ENCODE measurements at regions not wholly inside any gene's neighbourhood (a gene's known extent, or its start where the extent isn't known, plus 50 kb on each side); places are given as distances from the start of the nearest gene placed in this dataset.

- DNase-seq (no peak), ATAC-seq (no peak)
- POLR2A ChIA-PET: no interaction called here
- H3K9me3 Mint-ChIP-seq: peaks cover 0 to 2% (median 0%) of the 10 kb centered on the region in 9 donors
- H3K4me3 Mint-ChIP-seq: no peak overlapping the region
- H3K36me3 Mint-ChIP-seq: peaks cover 0 to 9% (median 0%) of the 10 kb centered on the region in 3 donors
- H3K27me3 Mint-ChIP-seq: peaks cover 1 to 23% (median 12%) of the 10 kb centered on the region in 5 donors
- H3K27ac Mint-ChIP-seq: no peak overlapping the region
- peaks cover under 1 to 6% (median 4%) of the 10 kb centered on the region in 4 donors for H3K4me1 Mint-ChIP-seq
Observed at GRCh38 chr4:128519163-128519830, 231.7 kb upstream of the PGRMC2 start.

- Mint-ChIP-seq H3K9me3 (peaks cover 0 to 2% (median 0%) of the 10 kb centered on the region in 9 donors), H3K4me3 (no peak overlapping the region), H3K4me1 (peaks cover 7 to 16% (median 11%) of the 10 kb centered on the region in 4 donors), H3K27ac (peak overlapping the region in 1 of 10 donors; percentile 54), H3K36me3 (peaks cover 0 to 4% (median 2%) of the 10 kb centered on the region in 3 donors), H3K27me3 (peaks cover 1 to 13% (median 8%) of the 10 kb centered on the region in 5 donors)
- POLR2A ChIA-PET: no interaction called here
- DNase-seq (no peak), ATAC-seq (no peak)
Observed at GRCh38 chr4:128517739-128518510, 230.3 kb upstream of the PGRMC2 start.

- ATAC-seq (no peak), DNase-seq (no peak)
- H3K4me1 Mint-ChIP-seq: peaks cover 7 to 16% (median 12%) of the 10 kb centered on the region in 4 donors
- H3K4me3 Mint-ChIP-seq: no peak overlapping the region
- peaks cover 2 to 5% (median 2%) of the 10 kb centered on the region in 3 donors for H3K36me3 Mint-ChIP-seq
- peaks cover under 1 to 6% (median 5%) of the 10 kb centered on the region in 5 donors for H3K27me3 Mint-ChIP-seq
- no peak overlapping the region for H3K27ac Mint-ChIP-seq
- POLR2A ChIA-PET: no interaction called here
- peaks cover 0 to 2% (median 0%) of the 10 kb centered on the region in 9 donors for H3K9me3 Mint-ChIP-seq
Observed at GRCh38 chr4:128517096-128517738, 229.6 kb upstream of the PGRMC2 start.

GRCh38 chr4:128516301-128516969 is 228.8 kb upstream of the PGRMC2 start:
- Mint-ChIP-seq H3K9me3 (peaks cover 0 to 2% (median 0%) of the 10 kb centered on the region in 9 donors), H3K27me3 (peaks cover 0 to 5% (median 2%) of the 10 kb centered on the region in 5 donors), H3K36me3 (peaks cover 2 to 5% (median 2%) of the 10 kb centered on the region in 3 donors), H3K4me1 (peaks cover 7 to 16% (median 12%) of the 10 kb centered on the region in 4 donors), H3K27ac (no peak overlapping the region), H3K4me3 (no peak overlapping the region)
- POLR2A ChIA-PET: no interaction called here
- DNase-seq (no peak), ATAC-seq (no peak)

- peak overlapping the region; percentile 17 to 77 (median 64) for H3K27ac Mint-ChIP-seq
- peaks cover 0 to 1% (median 0%) of the 10 kb centered on the region in 5 donors for H3K27me3 Mint-ChIP-seq
- POLR2A ChIA-PET: no interaction called here
- peak in 2 of 10 donors; percentile 8 to 10 for DNase-seq
- peak in 1 of 2 donors; percentile 53 for ATAC-seq
- H3K4me1 Mint-ChIP-seq: peaks cover 7 to 16% (median 12%) of the 10 kb centered on the region in 4 donors
- peaks cover 2 to 5% (median 3%) of the 10 kb centered on the region in 3 donors for H3K36me3 Mint-ChIP-seq
- peaks cover 0 to 2% (median 0%) of the 10 kb centered on the region in 9 donors for H3K9me3 Mint-ChIP-seq
- peak overlapping the region; percentile 34 to 70 (median 60) for H3K4me3 Mint-ChIP-seq
Observed at GRCh38 chr4:128513664-128514484, 226.3 kb upstream of the PGRMC2 start.

- Mint-ChIP-seq H3K9me3 (peaks cover 0 to 2% (median 0%) of the 10 kb centered on the region in 9 donors), H3K27ac (peak overlapping the region in 1 of 10 donors; percentile 2), H3K27me3 (peaks cover 0 to 1% (median 0%) of the 10 kb centered on the region in 5 donors), H3K36me3 (peaks cover 2 to 5% (median 4%) of the 10 kb centered on the region in 3 donors), H3K4me1 (peaks cover 7 to 16% (median 12%) of the 10 kb centered on the region in 4 donors), H3K4me3 (no peak overlapping the region)
- DNase-seq: no peak
- ATAC-seq: no peak
- POLR2A ChIA-PET: no interaction called here
Observed at GRCh38 chr4:128512767-128513322, 225.2 kb upstream of the PGRMC2 start.

- ATAC-seq (no peak), DNase-seq (no peak)
- peaks cover 0 to 2% (median 0%) of the 10 kb centered on the region in 9 donors for H3K9me3 Mint-ChIP-seq
- H3K27me3 Mint-ChIP-seq: peaks cover 0 to 1% (median 0%) of the 10 kb centered on the region in 5 donors
- peaks cover 7 to 16% (median 12%) of the 10 kb centered on the region in 4 donors for H3K4me1 Mint-ChIP-seq
- POLR2A ChIA-PET: no interaction called here
- H3K27ac Mint-ChIP-seq: no peak overlapping the region
- no peak overlapping the region for H3K4me3 Mint-ChIP-seq
- peaks cover 2 to 5% (median 4%) of the 10 kb centered on the region in 3 donors for H3K36me3 Mint-ChIP-seq
Observed at GRCh38 chr4:128512161-128512560, 224.5 kb upstream of the PGRMC2 start.

- Mint-ChIP-seq H3K27ac (no peak overlapping the region), H3K36me3 (peaks cover 2 to 5% (median 4%) of the 10 kb centered on the region in 3 donors), H3K4me3 (no peak overlapping the region), H3K9me3 (peaks cover 0 to 2% (median 0%) of the 10 kb centered on the region in 9 donors), H3K4me1 (peaks cover 4 to 16% (median 12%) of the 10 kb centered on the region in 4 donors), H3K27me3 (peaks cover 0 to 1% (median 0%) of the 10 kb centered on the region in 5 donors)
- ATAC-seq (no peak), DNase-seq (no peak)
- POLR2A ChIA-PET: no interaction called here
Observed at GRCh38 chr4:128510850-128511249, 223.2 kb upstream of the PGRMC2 start.

GRCh38 chr4:128502818-128503527 is 215.4 kb upstream of the PGRMC2 start:
- Mint-ChIP-seq H3K9me3 (peaks cover 6 to 41% (median 11%) of the 10 kb centered on the region in 9 donors), H3K27me3 (no peaks in the 10 kb centered on the region), H3K36me3 (peaks cover 2 to 38% (median 27%) of the 10 kb centered on the region in 3 donors), H3K27ac (no peak overlapping the region), H3K4me3 (no peak overlapping the region), H3K4me1 (no peaks in the 10 kb centered on the region)
- ATAC-seq (no peak), DNase-seq (no peak)
- POLR2A ChIA-PET: no interaction called here

GRCh38 chr4:128501239-128501638 is 213.6 kb upstream of the PGRMC2 start:
- H3K27ac Mint-ChIP-seq: no peak overlapping the region

More at GRCh38 chr4:128501239-128501638, 213.6 kb upstream of the PGRMC2 start:
- H3K4me1 Mint-ChIP-seq: no peaks in the 10 kb centered on the region
- no peaks in the 10 kb centered on the region for H3K27me3 Mint-ChIP-seq
- H3K36me3 Mint-ChIP-seq: peaks cover 3 to 52% (median 40%) of the 10 kb centered on the region in 3 donors
- ATAC-seq: no peak
- H3K4me3 Mint-ChIP-seq: no peak overlapping the region
- POLR2A ChIA-PET: no interaction called here
- DNase-seq: no peak
- peaks cover 11 to 58% (median 23%) of the 10 kb centered on the region in 9 donors for H3K9me3 Mint-ChIP-seq

All from naive thymus-derived CD8-positive, alpha-beta T cell (primary cell).